Kidney epithelial cell (primary cell): ENCODE measurements at regions not wholly inside any gene's neighbourhood (a gene's known extent, or its start where the extent isn't known, plus 50 kb on each side); places are given as distances from the start of the nearest gene placed in this dataset.

Experiments
- DNase-seq: peaks from one replicate; pipeline ENCODE4 v3.0.0-alpha.2; 2010; ENCODE audit warnings: low read depth
- H3K27me3 ChIP-seq: 2 replicates; pipeline ENCODE4 v1.6.0; 2011; ENCODE audit warnings: low read length; ENCODE audit not compliant: control insufficient read depth, insufficient read depth
- H3K36me3 ChIP-seq: 2 replicates; pipeline ENCODE4 v1.5.1; 2011; ENCODE audit warnings: low read length; ENCODE audit not compliant: control insufficient read depth, insufficient read depth
- H3K4me3 ChIP-seq: 2 replicates; pipeline ENCODE4 v1.5.1; 2011; ENCODE audit warnings: low read depth, mild to moderate bottlenecking, control low read depth, low read length
- TF ChIP-seq, protein P1 (sequence below): IDR thresholded peaks from 2 replicates; pipeline ENCODE4 v1.5.1; 2011; ENCODE audit warnings: mild to moderate bottlenecking, moderate library complexity, low read length, control low read depth, inconsistent platforms; ENCODE audit not compliant: insufficient read depth, poor library complexity, severe bottlenecking

DNA sequence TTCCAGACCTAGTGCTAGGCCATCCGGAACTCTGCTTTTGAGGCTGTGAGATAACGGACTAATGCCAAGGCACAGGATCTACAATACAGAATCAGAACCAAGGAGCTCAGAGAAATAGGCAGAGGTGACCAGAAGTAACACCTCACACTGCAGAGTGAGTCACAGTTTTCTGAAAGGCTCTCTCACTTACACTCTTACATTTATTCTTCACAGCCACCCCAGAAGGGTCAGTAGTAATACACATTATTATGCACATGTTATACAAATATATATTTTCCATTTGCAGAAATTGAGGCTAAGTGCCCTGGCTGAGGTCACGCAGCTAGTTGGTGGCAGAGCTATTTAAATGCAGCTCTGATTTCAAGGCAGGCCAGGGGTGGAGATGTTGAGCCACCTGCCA is 542.5 kb downstream of the OMA1 start:
- Histone ChIP-seq H3K4me3 (no peak overlapping the region), H3K27me3 (no peaks in the 10 kb centered on the region), H3K36me3 (no peaks in the 10 kb centered on the region)
- no peak for DNase-seq
- TF ChIP-seq, protein P1, sequence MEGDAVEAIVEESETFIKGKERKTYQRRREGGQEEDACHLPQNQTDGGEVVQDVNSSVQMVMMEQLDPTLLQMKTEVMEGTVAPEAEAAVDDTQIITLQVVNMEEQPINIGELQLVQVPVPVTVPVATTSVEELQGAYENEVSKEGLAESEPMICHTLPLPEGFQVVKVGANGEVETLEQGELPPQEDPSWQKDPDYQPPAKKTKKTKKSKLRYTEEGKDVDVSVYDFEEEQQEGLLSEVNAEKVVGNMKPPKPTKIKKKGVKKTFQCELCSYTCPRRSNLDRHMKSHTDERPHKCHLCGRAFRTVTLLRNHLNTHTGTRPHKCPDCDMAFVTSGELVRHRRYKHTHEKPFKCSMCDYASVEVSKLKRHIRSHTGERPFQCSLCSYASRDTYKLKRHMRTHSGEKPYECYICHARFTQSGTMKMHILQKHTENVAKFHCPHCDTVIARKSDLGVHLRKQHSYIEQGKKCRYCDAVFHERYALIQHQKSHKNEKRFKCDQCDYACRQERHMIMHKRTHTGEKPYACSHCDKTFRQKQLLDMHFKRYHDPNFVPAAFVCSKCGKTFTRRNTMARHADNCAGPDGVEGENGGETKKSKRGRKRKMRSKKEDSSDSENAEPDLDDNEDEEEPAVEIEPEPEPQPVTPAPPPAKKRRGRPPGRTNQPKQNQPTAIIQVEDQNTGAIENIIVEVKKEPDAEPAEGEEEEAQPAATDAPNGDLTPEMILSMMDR, result no peak

GRCh38 chr1:58003059-58003458 is 543.5 kb downstream of the OMA1 start:
- DNase-seq, result no peak
- Histone ChIP-seq H3K36me3 (no peaks in the 10 kb centered on the region), H3K4me3 (no peak overlapping the region), H3K27me3 (no peaks in the 10 kb centered on the region)
- TF ChIP-seq, protein P1, result no peak

DNA sequence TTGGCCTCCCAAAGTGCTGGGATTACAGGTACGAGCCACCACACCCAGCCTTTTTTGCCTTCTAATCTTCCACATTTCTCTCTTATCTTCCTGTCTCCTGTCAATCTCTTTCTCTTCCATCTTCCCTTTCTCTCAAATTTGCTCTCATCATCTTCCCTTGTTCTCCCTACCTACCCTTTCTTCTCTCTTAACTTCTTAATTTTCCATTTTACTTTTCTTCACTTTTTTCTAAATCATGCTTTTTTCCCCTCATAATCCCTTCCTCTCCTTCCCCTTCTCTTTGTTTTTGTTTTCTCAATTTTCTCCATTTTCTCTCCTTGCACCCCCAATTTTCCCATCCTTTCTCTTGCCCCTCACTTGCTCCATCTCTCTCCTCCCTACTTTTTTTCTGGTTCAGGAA is 545.7 kb downstream of the OMA1 start:
- no peaks in the 10 kb centered on the region for H3K36me3 ChIP-seq
- no peak overlapping the region for H3K4me3 ChIP-seq
- no peaks in the 10 kb centered on the region for H3K27me3 ChIP-seq
- no peak for DNase-seq
- TF ChIP-seq, protein P1, result no peak

DNA sequence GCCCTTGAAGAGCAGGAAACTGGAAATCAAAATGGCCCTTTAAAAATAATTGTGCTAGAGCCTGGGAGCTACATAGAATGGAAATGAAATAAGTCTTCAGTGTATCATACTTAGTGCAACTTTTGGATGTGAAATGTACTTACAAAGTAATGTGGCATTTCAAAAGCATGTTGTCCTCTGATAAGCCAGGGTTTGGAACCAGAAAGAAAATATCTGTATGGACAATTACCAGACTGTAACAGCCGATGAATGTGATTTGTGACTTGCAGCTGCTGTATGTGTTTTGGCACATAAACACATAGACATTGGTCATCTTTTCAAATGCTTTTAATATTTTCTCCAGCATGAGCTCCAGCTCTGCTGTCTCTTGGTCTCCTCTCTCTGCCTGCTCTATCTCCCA is 546.4 kb downstream of the OMA1 start:
- no peak overlapping the region for H3K4me3 ChIP-seq
- H3K27me3 ChIP-seq, result no peaks in the 10 kb centered on the region
- H3K36me3 ChIP-seq, result no peaks in the 10 kb centered on the region
- no peak for DNase-seq
- TF ChIP-seq, protein P1, result no peak

DNA sequence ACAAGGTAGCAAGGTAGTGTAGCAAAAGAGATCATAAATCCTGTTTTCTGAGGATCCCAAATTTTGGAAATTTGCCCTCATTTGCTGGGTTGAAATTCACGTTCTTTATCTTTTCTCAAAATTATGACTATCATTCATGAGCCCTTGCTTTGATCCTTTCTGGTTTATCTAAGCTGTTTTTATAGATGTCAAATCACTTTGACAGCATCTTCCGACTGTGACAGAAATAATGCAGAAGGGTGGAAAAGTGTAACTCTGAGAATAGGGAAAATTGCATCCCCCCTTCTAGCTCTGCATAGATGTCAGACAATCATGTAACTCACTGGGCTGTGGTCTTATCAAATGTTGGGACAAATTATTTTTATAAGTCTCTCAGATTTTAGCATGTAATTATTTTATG is 550.1 kb downstream of the OMA1 start:
- TF ChIP-seq, protein P1, result no peak
- no peaks in the 10 kb centered on the region for H3K36me3 ChIP-seq
- H3K4me3 ChIP-seq, result no peak overlapping the region
- DNase-seq, result no peak
- no peaks in the 10 kb centered on the region for H3K27me3 ChIP-seq

GRCh38 chr1:57991289-57991688 is 555.2 kb downstream of the OMA1 start:
- no peak for DNase-seq
- Histone ChIP-seq H3K4me3 (no peak overlapping the region), H3K36me3 (no peaks in the 10 kb centered on the region), H3K27me3 (no peaks in the 10 kb centered on the region)
- TF ChIP-seq, protein P1, result no peak
